Esophagus squamous epithelium (tissue), 5 donors: ENCODE measurements at regions not wholly inside any gene's neighbourhood (a gene's known extent, or its start where the extent isn't known, plus 50 kb on each side); places are given as distances from the start of the nearest gene placed in this dataset.
"Not testable (repeated sequence)": the region's sequence is repeated elsewhere in the genome, so short reads cannot be mapped to it uniquely, and the experiment has no call there.

Source experiments
- DNase-seq: peaks from one replicate; lab custom pipeline; 2025; lab: John Stamatoyannopoulos, UW
- H3K27ac ChIP-seq, 4 donors: fragments of 200-600 bp; sonication (generic); one replicate each; pipeline ENCODE4 v1.5.1; 2016 to 2019; ENCODE audit warnings: mild to moderate bottlenecking in 1 of 4
- H3K27me3 ChIP-seq, 4 donors: fragments of 200-600 bp; sonication (generic); 1 replicate in 3 of 4; 2 replicates in 1 of 4; pipeline versions ENCODE4 v1.5.1 to v1.6.0; 2017 to 2021; ENCODE audit warnings: antibody characterized with exemption in 1 of 4
- H3K36me3 ChIP-seq, 3 donors: fragments of 200-600 bp; sonication (generic); one replicate each; pipeline ENCODE4 v1.5.1; 2016 to 2019
- H3K4me1 ChIP-seq, 3 donors: fragments of 200-600 bp; sonication (generic); one replicate each; pipeline ENCODE4 v1.5.1; 2017 to 2019
- H3K4me3 ChIP-seq, 4 donors: fragments of 200-600 bp; sonication (generic); 1 replicate in 3 of 4; 2 replicates in 1 of 4; pipeline ENCODE4 v1.5.1; 2016 to 2019; ENCODE audit warnings: mild to moderate bottlenecking in 2 of 4, moderate library complexity in 1 of 4
- H3K9me3 ChIP-seq, 3 donors: fragments of 200-600 bp; sonication (generic); one replicate each; pipeline ENCODE4 v1.5.1; 2016 to 2019
- POLR2A ChIP-seq, 4 donors: fragments of 450-650 bp; IDR thresholded peaks; one replicate each; pipeline ENCODE4 v1.6.1; 2017; ENCODE audit warnings: antibody characterized with exemption in 4 of 4, mild to moderate bottlenecking in 4 of 4, moderate library complexity in 3 of 4
- WGBS, 2 donors: methylation state at CpG; one replicate each; pipeline ENCODE4 v1.1.5; 2018; 5-methylcytosine and 5-hydroxymethylcytosine counted together
- intact Hi-C: fragments of 100-400 bp; cut with DNase I; formaldehyde crosslinking; loops from one replicate; pipeline ENCODE4 v1.15.0; 2022
- TF ChIP-seq, protein P1 (sequence below), 6 experiments: fragments of 450-650 bp in 4 of 6; fragments of 200-600 bp in 2 of 6; sonication (generic) in 2 of 6; IDR thresholded peaks; one replicate each; pipeline ENCODE4 v1.5.1; 2016 to 2019; ENCODE audit warnings: antibody characterized with exemption in 6 of 6, mild to moderate bottlenecking in 4 of 6, moderate library complexity in 4 of 6
- donor health status: DM: yes; HTN: yes; CAD: no.

GRCh38 chr4:33725861-33726260 lies 2518.5 kb downstream of the ARAP2 start:
- TF ChIP-seq, protein P1, sequence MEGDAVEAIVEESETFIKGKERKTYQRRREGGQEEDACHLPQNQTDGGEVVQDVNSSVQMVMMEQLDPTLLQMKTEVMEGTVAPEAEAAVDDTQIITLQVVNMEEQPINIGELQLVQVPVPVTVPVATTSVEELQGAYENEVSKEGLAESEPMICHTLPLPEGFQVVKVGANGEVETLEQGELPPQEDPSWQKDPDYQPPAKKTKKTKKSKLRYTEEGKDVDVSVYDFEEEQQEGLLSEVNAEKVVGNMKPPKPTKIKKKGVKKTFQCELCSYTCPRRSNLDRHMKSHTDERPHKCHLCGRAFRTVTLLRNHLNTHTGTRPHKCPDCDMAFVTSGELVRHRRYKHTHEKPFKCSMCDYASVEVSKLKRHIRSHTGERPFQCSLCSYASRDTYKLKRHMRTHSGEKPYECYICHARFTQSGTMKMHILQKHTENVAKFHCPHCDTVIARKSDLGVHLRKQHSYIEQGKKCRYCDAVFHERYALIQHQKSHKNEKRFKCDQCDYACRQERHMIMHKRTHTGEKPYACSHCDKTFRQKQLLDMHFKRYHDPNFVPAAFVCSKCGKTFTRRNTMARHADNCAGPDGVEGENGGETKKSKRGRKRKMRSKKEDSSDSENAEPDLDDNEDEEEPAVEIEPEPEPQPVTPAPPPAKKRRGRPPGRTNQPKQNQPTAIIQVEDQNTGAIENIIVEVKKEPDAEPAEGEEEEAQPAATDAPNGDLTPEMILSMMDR (IDR thresholded peaks at IDR 0.05): no peak
- Histone ChIP-seq H3K27me3 (no peaks in the 10 kb centered on the region), H3K4me3 (no peak overlapping the region), H3K27ac (no peak overlapping the region), H3K36me3 (no peaks in the 10 kb centered on the region), H3K4me1 (no peaks in the 10 kb centered on the region), H3K9me3 (no peaks in the 10 kb centered on the region)
- intact Hi-C loops: no loop called here
- no peak for DNase-seq
- 66 to 71% methylated on average over 2 of the region's 2 CpGs for WGBS, 2 donors

GRCh38 chr4:33737726-33738125 lies 2506.6 kb downstream of the ARAP2 start:
- Histone ChIP-seq H3K4me3 (no peak overlapping the region), H3K9me3 (no peaks in the 10 kb centered on the region), H3K27me3 (no peaks in the 10 kb centered on the region), H3K36me3 (no peaks in the 10 kb centered on the region), H3K4me1 (no peaks in the 10 kb centered on the region), H3K27ac (no peak overlapping the region)
- no peak for TF ChIP-seq POLR2A (IDR thresholded peaks at IDR 0.05)
- TF ChIP-seq, protein P1 (IDR thresholded peaks at IDR 0.05): no peak
- intact Hi-C loops: no loop called here
- 52 to 55% methylated on average over 2 of the region's 2 CpGs for WGBS, 2 donors
- no peak for DNase-seq

DNA sequence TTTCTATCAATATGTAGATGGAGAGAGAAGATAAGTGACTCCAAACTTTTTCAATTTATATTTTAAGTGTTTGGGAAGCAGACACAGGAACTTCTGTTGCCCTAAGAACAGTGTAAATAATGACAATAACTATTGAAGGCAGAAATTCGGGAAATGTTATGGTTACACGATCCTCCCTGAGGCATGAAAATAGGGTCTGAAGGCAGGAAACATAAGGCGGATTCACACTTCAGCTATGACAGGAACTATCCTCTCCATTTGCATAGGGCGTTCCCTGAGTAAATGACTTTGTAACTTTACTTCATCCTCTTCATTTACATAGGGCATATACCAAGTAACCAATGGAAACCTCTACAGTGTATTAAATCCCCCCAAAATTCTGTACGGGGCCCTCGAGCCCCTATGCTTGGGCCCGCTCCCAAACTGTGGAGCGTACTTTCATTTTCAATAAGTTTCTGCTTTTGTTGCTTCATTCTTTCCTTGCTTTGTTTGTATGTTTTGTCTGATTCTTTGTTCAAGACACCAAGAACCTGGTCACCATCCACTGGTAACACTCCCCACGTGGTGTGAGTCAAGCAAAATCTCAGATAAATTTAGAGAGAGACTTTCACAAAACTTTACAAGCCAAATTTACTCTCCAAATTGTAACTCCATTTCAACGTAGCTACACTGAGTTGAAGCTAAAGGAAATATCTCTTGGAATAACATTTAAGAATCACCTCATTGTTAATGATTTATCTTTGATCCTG lies 2504.3 kb downstream of the ARAP2 start:
- H3K9me3 ChIP-seq: no peaks in the 10 kb centered on the region
- TF ChIP-seq, protein P1 (IDR thresholded peaks at IDR 0.05): no peak
- no peak for TF ChIP-seq POLR2A (IDR thresholded peaks at IDR 0.05)
- intact Hi-C loops: no loop called here
- H3K36me3 ChIP-seq: no peaks in the 10 kb centered on the region
- H3K27me3 ChIP-seq: no peaks in the 10 kb centered on the region
- no peak overlapping the region for H3K27ac ChIP-seq
- DNase-seq: no peak
- H3K4me3 ChIP-seq: no peak overlapping the region
- H3K4me1 ChIP-seq: no peaks in the 10 kb centered on the region
- WGBS, 2 donors: 74 to 75% methylated on average over 10 of the region's 10 CpGs

DNA sequence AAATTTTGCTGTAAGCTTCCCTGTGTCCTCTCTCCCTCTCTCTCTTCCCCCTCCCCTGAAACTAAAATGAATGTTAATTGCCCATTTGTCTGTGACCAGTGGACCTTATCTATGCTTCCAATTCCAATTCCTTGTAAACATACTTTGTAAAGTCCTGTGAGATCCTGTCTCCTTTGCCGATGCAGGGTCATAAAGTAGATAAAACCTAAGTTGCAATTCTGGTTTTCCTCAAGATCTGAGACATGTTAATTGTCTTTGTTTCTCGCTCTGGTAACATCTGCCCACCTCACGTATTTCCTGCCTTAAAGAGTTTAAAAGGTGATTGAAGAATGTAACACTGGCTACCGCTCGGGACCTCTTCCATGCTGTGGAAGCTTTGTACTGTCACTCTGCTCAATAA lies 2503.4 kb downstream of the ARAP2 start:
- H3K27ac ChIP-seq, H3K9me3 ChIP-seq, H3K4me3 ChIP-seq, H3K36me3 ChIP-seq, H3K4me1 ChIP-seq, DNase-seq, H3K27me3 ChIP-seq, intact Hi-C loops: not testable (repeated sequence)
- WGBS, 2 donors: 47 to 59% methylated on average over 5 of the region's 5 CpGs

GRCh38 chr4:33746979-33747378 lies 2497.3 kb downstream of the ARAP2 start:
- Histone ChIP-seq H3K4me3 (no peak overlapping the region), H3K27me3 (no peaks in the 10 kb centered on the region), H3K27ac (no peak overlapping the region), H3K4me1 (no peaks in the 10 kb centered on the region), H3K36me3 (no peaks in the 10 kb centered on the region), H3K9me3 (no peaks in the 10 kb centered on the region)
- no peak for TF ChIP-seq POLR2A (IDR thresholded peaks at IDR 0.05)
- TF ChIP-seq, protein P1 (IDR thresholded peaks at IDR 0.05): no peak
- DNase-seq: no peak
- 16 to 47% methylated on average over 2 of the region's 2 CpGs for WGBS, 2 donors
- intact Hi-C loops: no loop called here
